Caco-2 (cell line): ENCODE measurements at regions not wholly inside any gene's neighbourhood (a gene's known extent, or its start where the extent isn't known, plus 50 kb on each side); places are given as distances from the start of the nearest gene placed in this dataset.

Experiments
- BruUV-seq: library from RNA; stranded (reverse); fragments of 400-500 nt; replicated peaks from 2 replicates; lab custom pipeline; 2021; lab: Mats Ljungman, UMichigan
- CTCF ChIA-PET: fragments of 300-600 bp; sonication (Branson Sonifier 250); formaldehyde crosslinking; loops from one replicate; lab custom pipeline; 2022; ENCODE audit warnings: antibody characterized with exemption; lab: Charles Lee
- POLR2A ChIA-PET: fragments of 300-600 bp; sonication (Branson Sonifier 250); formaldehyde crosslinking; loops from one replicate; lab custom pipeline; 2022; ENCODE audit warnings: antibody characterized with exemption; lab: Charles Lee
- DNase-seq, 2 experiments: peaks; one replicate each; pipeline versions ENCODE4 v3.0.0 to v3.0.0-alpha.2; 2020 to 2022
- H3K27me3 ChIP-seq: replicated peaks from 2 replicates; pipeline ENCODE4 v1.6.0; 2011; ENCODE audit warnings: low read length; ENCODE audit not compliant: control insufficient read depth, insufficient read depth
- H3K36me3 ChIP-seq: 2 replicates; pipeline ENCODE4 v1.5.1; 2011; ENCODE audit warnings: low read length; ENCODE audit not compliant: control insufficient read depth, insufficient read depth
- H3K4me1 ChIP-seq: fragments of 250-450 bp; sonication (Bioruptor Pico); 2 replicates; pipeline ENCODE4 v1.5.1; 2020; ENCODE audit warnings: mild to moderate bottlenecking
- H3K4me3 ChIP-seq: 2 replicates; pipeline ENCODE4 v1.5.1; 2011; ENCODE audit warnings: low read depth, mild to moderate bottlenecking, control low read depth, low read length
- H3K9me3 ChIP-seq: fragments of 250-450 bp; sonication (Bioruptor Pico); 2 replicates; pipeline ENCODE4 v1.5.1; 2020; ENCODE audit warnings: mild to moderate bottlenecking, moderate library complexity
- H3K27ac Mint-ChIP-seq: one replicate; pipeline ENCODE4 v1.8.0; 2022; ENCODE audit warnings: mixed read lengths; ENCODE audit not compliant: unreplicated experiment
- H3K27me3 Mint-ChIP-seq: one replicate; pipeline ENCODE4 v1.8.0; 2022; ENCODE audit warnings: mixed read lengths; ENCODE audit not compliant: insufficient read depth, unreplicated experiment
- H3K36me3 Mint-ChIP-seq: one replicate; pipeline ENCODE4 v1.8.0; 2022; ENCODE audit warnings: mild to moderate bottlenecking, mixed read lengths; ENCODE audit not compliant: insufficient read depth, unreplicated experiment
- H3K4me1 Mint-ChIP-seq: one replicate; pipeline ENCODE4 v1.8.0; 2022; ENCODE audit warnings: low read depth, mixed read lengths; ENCODE audit not compliant: unreplicated experiment
- H3K4me3 Mint-ChIP-seq: one replicate; pipeline ENCODE4 v1.8.0; 2022; ENCODE audit warnings: mild to moderate bottlenecking, moderate library complexity, mixed read lengths; ENCODE audit not compliant: unreplicated experiment
- H3K9me3 Mint-ChIP-seq: one replicate; pipeline ENCODE4 v1.8.0; 2022; ENCODE audit warnings: mixed read lengths; ENCODE audit not compliant: unreplicated experiment
- intact Hi-C: fragments of 100-400 bp; cut with micrococcal nuclease; formaldehyde crosslinking; loops from one replicate; pipeline ENCODE4 v1.10.0; 2022; ENCODE audit not compliant: unreplicated experiment
- TF ChIP-seq, protein P1 (sequence below), 2 experiments: fragments of 200-600 bp in 1 of 2; IDR thresholded peaks; 1 replicate in 1 of 2; 2 replicates in 1 of 2; pipeline versions ENCODE4 v1.5.1 to v1.8.0; 2011 to 2022; ENCODE audit warnings: antibody characterized with exemption in 1 of 2, control low read depth in 1 of 2, inconsistent platforms in 1 of 2, low read depth in 1 of 2, low read length in 1 of 2, mild to moderate bottlenecking in 1 of 2, moderate library complexity in 1 of 2; ENCODE audit not compliant: insufficient read depth in 1 of 2, severe bottlenecking in 1 of 2, unreplicated experiment in 1 of 2

DNA sequence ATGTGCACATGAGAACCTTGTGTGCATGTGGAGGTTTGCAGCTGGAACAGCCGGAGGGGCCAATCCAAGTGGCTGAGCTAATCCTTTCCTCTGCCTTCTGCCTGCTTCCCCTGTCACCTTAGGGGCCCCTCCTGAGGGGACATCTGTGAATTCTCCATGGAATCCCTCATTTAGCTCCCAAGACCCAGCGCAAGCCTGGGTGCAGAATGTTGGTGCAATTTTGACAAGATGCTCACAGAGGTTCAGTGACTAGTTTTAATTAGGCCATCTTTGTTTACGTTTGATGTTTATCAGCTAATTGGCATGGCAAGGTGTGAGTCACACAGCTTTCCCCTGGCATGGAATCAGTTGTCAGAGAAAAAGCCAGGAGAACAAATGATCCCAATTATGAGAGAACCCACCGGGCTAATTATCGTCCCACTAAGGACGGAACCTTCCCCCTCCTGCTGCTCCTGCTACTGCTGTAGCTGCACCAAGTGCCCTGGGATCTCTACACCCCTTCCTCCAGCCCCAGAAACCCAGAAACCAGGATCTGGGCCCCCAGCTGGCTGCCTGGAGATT is 63.6 kb upstream of the PAX6 start:
- no TSS peak for BruUV-seq
- Mint-ChIP-seq H3K27me3 (peaks cover 14% of the 10 kb centered on the region), H3K27ac (no peak overlapping the region), H3K4me1 (no peaks in the 10 kb centered on the region), H3K36me3 (no peaks in the 10 kb centered on the region), H3K9me3 (no peaks in the 10 kb centered on the region), H3K4me3 (no peak overlapping the region)
- Histone ChIP-seq H3K27me3 (no peaks in the 10 kb centered on the region), H3K4me3 (no peak overlapping the region), H3K4me1 (no peaks in the 10 kb centered on the region), H3K9me3 (no peaks in the 10 kb centered on the region), H3K36me3 (no peaks in the 10 kb centered on the region)
- DNase-seq = no peak
- intact Hi-C loops = loop anchor here (5.0 kb wide), 1 partner anchor 133 kb away; no protein-coding TSS in a partner anchor
- ChIA-PET CTCF (no interaction called here), POLR2A (no interaction called here)
- TF ChIP-seq, protein P1, sequence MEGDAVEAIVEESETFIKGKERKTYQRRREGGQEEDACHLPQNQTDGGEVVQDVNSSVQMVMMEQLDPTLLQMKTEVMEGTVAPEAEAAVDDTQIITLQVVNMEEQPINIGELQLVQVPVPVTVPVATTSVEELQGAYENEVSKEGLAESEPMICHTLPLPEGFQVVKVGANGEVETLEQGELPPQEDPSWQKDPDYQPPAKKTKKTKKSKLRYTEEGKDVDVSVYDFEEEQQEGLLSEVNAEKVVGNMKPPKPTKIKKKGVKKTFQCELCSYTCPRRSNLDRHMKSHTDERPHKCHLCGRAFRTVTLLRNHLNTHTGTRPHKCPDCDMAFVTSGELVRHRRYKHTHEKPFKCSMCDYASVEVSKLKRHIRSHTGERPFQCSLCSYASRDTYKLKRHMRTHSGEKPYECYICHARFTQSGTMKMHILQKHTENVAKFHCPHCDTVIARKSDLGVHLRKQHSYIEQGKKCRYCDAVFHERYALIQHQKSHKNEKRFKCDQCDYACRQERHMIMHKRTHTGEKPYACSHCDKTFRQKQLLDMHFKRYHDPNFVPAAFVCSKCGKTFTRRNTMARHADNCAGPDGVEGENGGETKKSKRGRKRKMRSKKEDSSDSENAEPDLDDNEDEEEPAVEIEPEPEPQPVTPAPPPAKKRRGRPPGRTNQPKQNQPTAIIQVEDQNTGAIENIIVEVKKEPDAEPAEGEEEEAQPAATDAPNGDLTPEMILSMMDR (IDR thresholded peaks at IDR 0.05; ENCODE audit: insufficient read depth in 1 of 2, low read depth in 1 of 2, low read length in 1 of 2, severe bottlenecking in 1 of 2, unreplicated experiment in 1 of 2) = no peak

- Histone ChIP-seq H3K36me3 (no peaks in the 10 kb centered on the region), H3K4me3 (no peak overlapping the region), H3K4me1 (no peaks in the 10 kb centered on the region), H3K9me3 (no peaks in the 10 kb centered on the region), H3K27me3 (no peaks in the 10 kb centered on the region)
- no peaks in the 10 kb centered on the region for H3K36me3 Mint-ChIP-seq
- TF ChIP-seq, protein P1 (IDR thresholded peaks at IDR 0.05; ENCODE audit: insufficient read depth in 1 of 2, low read depth in 1 of 2, low read length in 1 of 2, severe bottlenecking in 1 of 2, unreplicated experiment in 1 of 2) = no peak
- no peak for DNase-seq
- no peak overlapping the region for H3K4me3 Mint-ChIP-seq
- no TSS peak for BruUV-seq
- peaks cover 20% of the 10 kb centered on the region for H3K27me3 Mint-ChIP-seq
- H3K9me3 Mint-ChIP-seq = no peaks in the 10 kb centered on the region
- ChIA-PET CTCF (no interaction called here), POLR2A (no interaction called here)
- H3K4me1 Mint-ChIP-seq = no peaks in the 10 kb centered on the region
- no peak overlapping the region for H3K27ac Mint-ChIP-seq
- intact Hi-C loops = loop anchor here (5.0 kb wide), 1 partner anchor 134 kb away; no protein-coding TSS in a partner anchor
These were observed 62.0 kb upstream of the PAX6 start for GRCh38 chr11:31873124-31873523.

GRCh38 chr11:31872076-31872443 is 60.9 kb upstream of the PAX6 start:
- ChIA-PET CTCF (interaction anchor here (0.6 to 1.9 kb wide), 3 partner anchors 19 to 233 kb away, joined by 3 to 11 read pairs (median 4); no protein-coding TSS in a partner anchor), POLR2A (no interaction called here)
- Mint-ChIP-seq H3K4me3 (no peak overlapping the region), H3K36me3 (no peaks in the 10 kb centered on the region), H3K4me1 (no peaks in the 10 kb centered on the region), H3K27ac (no peak overlapping the region), H3K9me3 (no peaks in the 10 kb centered on the region), H3K27me3 (peaks cover 20% of the 10 kb centered on the region)
- DNase-seq = no peak
- Histone ChIP-seq H3K36me3 (no peaks in the 10 kb centered on the region), H3K4me3 (no peak overlapping the region), H3K9me3 (no peaks in the 10 kb centered on the region), H3K27me3 (no peaks in the 10 kb centered on the region), H3K4me1 (no peaks in the 10 kb centered on the region)
- TF ChIP-seq, protein P1 (IDR thresholded peaks at IDR 0.05; ENCODE audit: insufficient read depth in 1 of 2, low read depth in 1 of 2, low read length in 1 of 2, severe bottlenecking in 1 of 2, unreplicated experiment in 1 of 2) = no peak
- no TSS peak for BruUV-seq
- intact Hi-C loops = loop anchor here (5.0 kb wide), 1 partner anchor 135 kb away; no protein-coding TSS in a partner anchor
